DND-41 (cell line): ENCODE measurements at regions not wholly inside any gene's neighbourhood (a gene's known extent, or its start where the extent isn't known, plus 50 kb on each side); places are given as distances from the start of the nearest gene placed in this dataset.

ENCODE experiments used
- ATAC-seq: fragments of 200-7000 bp; cut with Tn5 transposase; 3 replicates; pipeline ENCODE4 v1.9.1; 2021; ENCODE audit warnings: low read depth; ENCODE audit not compliant: insufficient read depth
- DNase-seq: peaks from one replicate; pipeline ENCODE4 v3.0.0-alpha.2; 2020
- H2AFZ ChIP-seq: 2 replicates; pipeline ENCODE4 v1.6.0; 2012; ENCODE audit warnings: low read depth, low read length
- H3K27ac ChIP-seq: 2 replicates; pipeline ENCODE4 v1.5.1; 2012; ENCODE audit warnings: low read length, inconsistent platforms
- H3K27me3 ChIP-seq: fragments of 200-600 bp; sonication (generic); 2 replicates; pipeline ENCODE4 v1.6.0; 2012; ENCODE audit warnings: low read length, mild to moderate bottlenecking, inconsistent platforms; ENCODE audit not compliant: insufficient read depth, poor library complexity
- H3K36me3 ChIP-seq: 2 replicates; pipeline ENCODE4 v1.5.1; 2012; ENCODE audit warnings: low read length, inconsistent platforms; ENCODE audit not compliant: insufficient read depth
- H3K4me1 ChIP-seq: 2 replicates; pipeline ENCODE4 v1.5.1; 2012; ENCODE audit warnings: mild to moderate bottlenecking, low read length; ENCODE audit not compliant: insufficient read depth
- H3K4me2 ChIP-seq: 2 replicates; pipeline ENCODE4 v1.6.0; 2012; ENCODE audit warnings: mild to moderate bottlenecking, moderate library complexity, low read length, inconsistent platforms; ENCODE audit not compliant: insufficient read depth
- H3K4me3 ChIP-seq, 2 experiments: fragments of 200-600 bp in 1 of 2; shearing (Covaris generic) in 1 of 2; 2 replicates each; pipeline ENCODE4 v1.5.1; 2012 to 2016; ENCODE audit warnings: inconsistent platforms in 2 of 2, low read length in 2 of 2, mild to moderate bottlenecking in 2 of 2, low read depth in 1 of 2, moderate library complexity in 1 of 2
- H3K79me2 ChIP-seq: 2 replicates; pipeline ENCODE4 v1.6.0; 2012; ENCODE audit warnings: low read length, inconsistent platforms; ENCODE audit not compliant: insufficient read depth
- H3K9ac ChIP-seq: 2 replicates; pipeline ENCODE4 v1.6.0; 2012; ENCODE audit warnings: low read depth, mild to moderate bottlenecking, inconsistent platforms, low read length, moderate library complexity
- H3K9me3 ChIP-seq: 2 replicates; pipeline ENCODE4 v1.5.1; 2012; ENCODE audit warnings: low read length, moderate library complexity, mild to moderate bottlenecking, inconsistent platforms; ENCODE audit not compliant: insufficient read depth, severe bottlenecking
- H4K20me1 ChIP-seq: 2 replicates; pipeline ENCODE4 v1.6.0; 2012; ENCODE audit warnings: low read length; ENCODE audit not compliant: insufficient read depth
- CTCF ChIP-seq: IDR thresholded peaks from 2 replicates; pipeline ENCODE4 v1.5.1; 2012; ENCODE audit warnings: borderline replicate concordance, low read length, moderate library complexity, mild to moderate bottlenecking; ENCODE audit not compliant: poor library complexity, severe bottlenecking; ENCODE audit errors: extremely low read depth
- EZH2 ChIP-seq: IDR thresholded peaks from 3 replicates; pipeline ENCODE4 v1.6.1; 2012; ENCODE audit warnings: borderline replicate concordance, low read depth, mild to moderate bottlenecking, moderate library complexity, low read length, inconsistent platforms; ENCODE audit not compliant: severe bottlenecking

DNA sequence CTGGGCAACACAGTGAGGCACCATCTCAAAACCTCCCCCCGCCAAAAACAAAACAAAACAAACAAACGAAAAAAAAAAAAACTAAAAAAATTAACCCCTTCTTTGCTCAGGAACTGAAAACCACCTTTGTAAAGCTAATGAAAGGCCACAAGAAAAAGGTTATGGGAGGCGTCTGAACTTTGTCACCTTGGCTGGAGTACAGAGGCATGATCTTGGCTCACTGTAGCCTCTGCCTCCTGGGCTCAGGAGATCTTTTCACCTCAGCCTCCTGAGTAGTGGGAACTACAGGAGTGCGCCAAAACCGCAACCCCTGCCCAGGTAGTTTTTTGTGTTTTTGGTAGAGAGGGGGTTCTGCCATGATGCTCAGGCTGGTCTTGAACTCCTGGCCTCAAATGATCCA, 337.9 kb downstream of the TBC1D32 start:
- DNase-seq (no peak), ATAC-seq (no peak)
- no peak overlapping the region for H3K27ac ChIP-seq
- no peaks in the 10 kb centered on the region for H3K27me3 ChIP-seq
- no peaks in the 10 kb centered on the region for H4K20me1 ChIP-seq
- no peaks in the 10 kb centered on the region for H3K36me3 ChIP-seq
- H3K4me2 ChIP-seq = no peak overlapping the region
- H2AFZ ChIP-seq = no peak overlapping the region
- TF ChIP-seq CTCF = no peak
- no peak for TF ChIP-seq EZH2
- H3K4me1 ChIP-seq = no peaks in the 10 kb centered on the region
- H3K9me3 ChIP-seq = no peaks in the 10 kb centered on the region
- H3K79me2 ChIP-seq = no peaks in the 10 kb centered on the region
- no peak overlapping the region for H3K4me3 ChIP-seq
- no peak overlapping the region for H3K9ac ChIP-seq

DNA sequence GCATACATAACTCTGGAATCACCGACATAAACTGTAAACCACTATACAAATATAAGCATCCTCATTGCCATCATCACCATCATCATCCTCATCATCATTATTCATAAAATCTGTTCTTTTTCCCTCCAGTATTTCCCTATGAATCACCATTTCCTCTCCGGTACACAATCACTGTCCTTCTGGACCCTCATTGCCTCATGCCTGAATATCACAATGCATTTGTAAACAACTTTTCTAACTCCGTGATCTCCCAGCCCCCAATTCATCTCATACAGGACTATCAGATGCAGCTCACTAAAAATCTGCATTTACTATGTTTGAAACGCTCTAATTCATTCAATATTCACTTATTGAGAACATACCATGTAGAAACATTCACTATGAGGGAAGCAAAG, 339.7 kb downstream of the TBC1D32 start:
- H3K9me3 ChIP-seq = no peaks in the 10 kb centered on the region
- no peaks in the 10 kb centered on the region for H3K36me3 ChIP-seq
- no peaks in the 10 kb centered on the region for H3K79me2 ChIP-seq
- no peak for DNase-seq
- H3K4me1 ChIP-seq = no peaks in the 10 kb centered on the region
- TF ChIP-seq EZH2 = no peak
- no peak for TF ChIP-seq CTCF
- no peak overlapping the region for H3K4me3 ChIP-seq
- ATAC-seq = no peak
- H3K27me3 ChIP-seq = no peaks in the 10 kb centered on the region
- H4K20me1 ChIP-seq = no peaks in the 10 kb centered on the region
- H3K4me2 ChIP-seq = no peak overlapping the region
- H3K9ac ChIP-seq = no peak overlapping the region
- no peak overlapping the region for H3K27ac ChIP-seq
- no peak overlapping the region for H2AFZ ChIP-seq

DNA sequence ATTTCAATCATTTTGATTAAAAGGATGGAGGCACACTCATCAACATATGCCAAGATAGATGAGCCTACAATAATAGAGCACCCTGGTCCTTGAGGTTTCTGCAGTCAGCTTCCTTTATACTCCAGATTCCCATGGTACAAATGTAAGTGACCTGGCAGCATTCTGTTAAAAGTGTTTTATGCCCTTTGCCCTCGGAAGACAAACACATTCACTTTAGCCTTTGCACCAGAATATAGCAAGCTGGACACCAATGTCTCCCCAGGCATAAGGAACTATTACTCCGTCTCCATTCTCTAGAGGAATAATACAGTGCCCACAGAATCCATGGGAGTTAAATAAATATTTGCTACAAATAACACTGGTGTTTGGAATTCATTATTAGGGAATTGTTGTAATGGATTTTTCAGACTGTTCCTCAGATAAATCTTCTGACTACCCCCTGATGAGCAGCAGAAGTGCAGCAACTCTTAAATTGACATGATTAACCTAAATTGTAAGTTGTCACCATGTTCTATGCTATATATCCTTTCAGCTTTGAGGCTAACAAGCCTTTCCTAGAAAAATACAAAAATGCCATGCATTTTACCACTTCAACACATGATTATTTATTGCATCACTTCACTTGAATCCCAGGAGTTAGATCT, 340.2 kb downstream of the TBC1D32 start:
- Histone ChIP-seq H3K27ac (no peak overlapping the region), H3K79me2 (no peaks in the 10 kb centered on the region), H3K36me3 (no peaks in the 10 kb centered on the region), H3K4me3 (no peak overlapping the region), H3K9me3 (no peaks in the 10 kb centered on the region), H3K4me1 (no peaks in the 10 kb centered on the region), H2AFZ (no peak overlapping the region), H3K9ac (no peak overlapping the region), H3K27me3 (no peaks in the 10 kb centered on the region), H4K20me1 (no peaks in the 10 kb centered on the region), H3K4me2 (no peak overlapping the region)
- ATAC-seq (no peak), DNase-seq (no peak)
- no peak for TF ChIP-seq CTCF
- TF ChIP-seq EZH2 = no peak
